GM13977 (cell line): ENCODE measurements at regions not wholly inside any gene's neighbourhood (a gene's known extent, or its start where the extent isn't known, plus 50 kb on each side); places are given as distances from the start of the nearest gene placed in this dataset.

Experiments
- DNase-seq: peaks from one replicate; pipeline ENCODE4 v3.0.0; 2012; ENCODE audit warnings: low spot score
- in situ Hi-C: fragments of 300-500 bp; cut with MboI; formaldehyde crosslinking; loops from one replicate; pipeline ENCODE4 v1.12.0; 2022; ENCODE audit warnings: low sequenced_read_pairs, low pct_unique_long_range_greater_than_20kb, mixed read lengths, inconsistent platforms; ENCODE audit not compliant: unreplicated experiment
- TF ChIP-seq, protein P1 (sequence below): IDR thresholded peaks from 2 replicates; pipeline ENCODE4 v1.5.1; 2012; ENCODE audit warnings: mild to moderate bottlenecking, control low read depth; ENCODE audit not compliant: insufficient read depth; ENCODE audit errors: extremely low read depth, missing control alignments

DNA sequence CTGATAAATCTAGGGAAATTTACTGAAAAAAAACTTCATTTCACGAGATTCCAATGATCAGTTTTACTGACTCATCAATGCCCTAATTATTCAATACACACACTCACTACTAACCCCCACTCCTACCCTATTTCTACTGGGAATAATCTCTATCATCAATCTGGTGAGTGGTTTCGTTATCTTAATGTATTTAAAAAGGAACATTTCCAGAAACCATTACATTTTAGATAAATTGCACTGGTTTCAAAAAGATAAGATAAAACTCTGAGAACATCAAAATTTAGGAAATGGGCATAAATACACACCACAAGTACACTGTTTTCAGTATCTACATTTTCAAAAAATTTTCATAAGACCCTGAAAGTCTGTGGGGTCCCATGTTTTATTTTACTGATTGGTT is 471.4 kb upstream of the PKDCC start:
- TF ChIP-seq, protein P1, sequence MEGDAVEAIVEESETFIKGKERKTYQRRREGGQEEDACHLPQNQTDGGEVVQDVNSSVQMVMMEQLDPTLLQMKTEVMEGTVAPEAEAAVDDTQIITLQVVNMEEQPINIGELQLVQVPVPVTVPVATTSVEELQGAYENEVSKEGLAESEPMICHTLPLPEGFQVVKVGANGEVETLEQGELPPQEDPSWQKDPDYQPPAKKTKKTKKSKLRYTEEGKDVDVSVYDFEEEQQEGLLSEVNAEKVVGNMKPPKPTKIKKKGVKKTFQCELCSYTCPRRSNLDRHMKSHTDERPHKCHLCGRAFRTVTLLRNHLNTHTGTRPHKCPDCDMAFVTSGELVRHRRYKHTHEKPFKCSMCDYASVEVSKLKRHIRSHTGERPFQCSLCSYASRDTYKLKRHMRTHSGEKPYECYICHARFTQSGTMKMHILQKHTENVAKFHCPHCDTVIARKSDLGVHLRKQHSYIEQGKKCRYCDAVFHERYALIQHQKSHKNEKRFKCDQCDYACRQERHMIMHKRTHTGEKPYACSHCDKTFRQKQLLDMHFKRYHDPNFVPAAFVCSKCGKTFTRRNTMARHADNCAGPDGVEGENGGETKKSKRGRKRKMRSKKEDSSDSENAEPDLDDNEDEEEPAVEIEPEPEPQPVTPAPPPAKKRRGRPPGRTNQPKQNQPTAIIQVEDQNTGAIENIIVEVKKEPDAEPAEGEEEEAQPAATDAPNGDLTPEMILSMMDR = no peak
- in situ Hi-C loops = no loop called here

DNA sequence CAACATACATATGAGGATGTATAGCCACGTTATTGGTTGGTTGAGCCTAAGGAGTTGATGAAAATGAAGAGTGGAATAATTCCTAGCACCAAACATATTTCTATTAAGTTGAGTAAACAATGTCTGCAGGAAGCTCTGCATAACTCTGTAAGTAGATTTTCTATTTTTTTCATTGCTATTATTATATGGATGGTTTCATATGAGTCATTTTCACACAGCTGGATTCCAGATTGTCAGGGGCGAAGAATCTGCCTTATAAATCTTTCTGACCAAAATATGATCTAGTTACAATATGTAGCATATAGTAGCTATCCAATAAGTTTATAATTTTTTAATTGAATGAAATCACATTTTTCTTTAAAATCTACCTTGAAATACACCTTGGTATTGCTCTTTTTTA is 468.0 kb upstream of the PKDCC start:
- DNase-seq = no peak
- TF ChIP-seq, protein P1 = no peak
- in situ Hi-C loops = no loop called here

More for the DNA sequence above, 471.4 kb upstream of the PKDCC start:
- no peak for DNase-seq

DNA sequence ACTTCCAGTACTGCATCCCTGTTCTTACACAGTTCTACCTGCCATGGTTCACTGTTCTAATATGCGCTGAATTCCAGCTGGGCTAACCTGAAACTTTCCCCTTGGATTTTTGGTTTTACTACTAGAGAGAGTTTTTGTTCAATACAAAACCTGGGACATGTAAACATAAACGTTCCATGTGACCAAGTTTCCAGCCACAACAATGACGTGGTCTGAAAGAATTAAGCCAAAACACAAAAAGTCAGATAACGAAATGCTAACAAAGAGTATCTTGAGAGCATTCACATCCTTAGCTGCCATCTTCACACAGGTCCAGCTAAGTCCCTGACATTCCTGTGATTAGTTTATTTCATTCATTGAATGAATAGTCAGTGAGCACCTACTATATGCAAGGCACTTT is 467.0 kb upstream of the PKDCC start:
- in situ Hi-C loops = no loop called here
- TF ChIP-seq, protein P1 = no peak
- no peak for DNase-seq

DNA sequence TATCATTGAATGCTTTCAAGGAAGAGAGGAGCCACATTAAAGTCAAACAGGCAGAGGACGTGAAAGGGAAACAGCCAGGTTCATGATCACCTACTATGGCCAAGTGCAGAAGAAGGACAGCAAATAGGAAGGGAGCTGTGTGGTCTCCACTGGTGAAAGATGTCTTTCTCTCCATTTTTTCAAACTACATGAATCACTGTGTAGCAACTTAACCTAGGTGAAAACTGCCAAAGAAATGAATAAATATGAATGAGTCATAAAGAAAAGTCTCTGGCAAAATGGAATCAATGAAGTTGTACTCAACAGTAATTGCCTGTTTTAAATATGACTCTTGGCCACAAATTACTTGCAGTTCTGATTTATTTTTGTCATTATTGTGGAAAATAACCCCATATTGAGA is 452.6 kb upstream of the PKDCC start:
- TF ChIP-seq, protein P1 = no peak
- in situ Hi-C loops = no loop called here
- DNase-seq = no peak

DNA sequence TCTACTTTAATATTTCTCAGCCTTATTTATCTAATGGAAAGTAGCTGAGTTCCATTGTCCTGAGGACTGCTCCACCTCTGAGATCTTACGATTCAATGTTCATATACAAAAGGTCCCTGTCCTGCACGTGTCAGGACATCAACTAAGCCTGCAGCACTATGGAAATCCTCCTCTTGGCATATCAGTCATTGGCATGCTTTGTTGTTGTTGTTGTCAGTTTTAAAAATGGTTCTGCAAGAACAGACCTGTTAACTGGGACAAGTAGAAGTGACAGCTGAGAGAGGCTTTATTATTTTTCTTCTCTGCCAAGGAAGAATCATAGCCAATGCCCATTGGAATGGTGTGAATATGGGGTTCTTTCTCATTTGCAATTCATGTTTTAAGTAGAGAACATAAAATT is 450.1 kb upstream of the PKDCC start:
- in situ Hi-C loops = no loop called here
- TF ChIP-seq, protein P1 = no peak

DNA sequence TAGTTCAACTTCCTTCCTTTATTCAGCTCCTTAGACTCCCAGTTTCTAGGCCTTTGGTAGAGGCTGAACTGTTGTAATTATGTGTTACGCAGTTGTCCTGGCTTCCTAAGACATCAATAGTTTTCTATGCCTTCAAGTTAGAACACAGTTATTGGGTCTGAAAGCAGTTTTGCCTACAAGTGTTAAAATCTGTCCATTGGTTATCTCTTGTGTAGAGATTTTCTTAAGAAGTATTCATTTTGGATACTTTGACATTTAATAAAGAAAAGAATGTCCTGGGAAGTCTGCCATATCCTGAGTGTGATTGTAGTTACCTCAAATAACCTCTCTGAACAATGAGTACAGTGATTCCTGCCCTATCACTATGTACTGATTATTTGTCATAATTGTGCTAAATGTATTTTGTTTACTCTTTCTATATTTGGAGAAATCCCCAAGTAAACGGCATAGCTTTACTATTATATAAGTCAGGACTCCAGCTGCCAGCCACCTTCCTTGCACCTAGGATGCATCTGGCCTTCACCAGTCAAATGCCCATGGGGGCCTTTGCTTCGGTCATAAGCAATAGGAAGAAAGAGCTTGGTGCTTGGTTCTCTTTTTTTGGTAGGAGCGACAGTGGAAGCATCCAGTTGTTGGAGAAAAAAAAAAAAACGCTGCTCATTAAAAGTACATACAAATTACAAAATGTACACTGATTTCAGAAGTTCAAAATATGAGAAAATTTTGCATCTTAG is 449.5 kb upstream of the PKDCC start:
- TF ChIP-seq, protein P1 = no peak
- in situ Hi-C loops = no loop called here

More for the DNA sequence above, 450.1 kb upstream of the PKDCC start:
- DNase-seq = no peak

More for the DNA sequence above, 449.5 kb upstream of the PKDCC start:
- no peak for DNase-seq
